ENCODE measurements at regions not wholly inside any gene's neighbourhood (a gene's known extent, or its start where the extent isn't known, plus 50 kb on each side); places are given as distances from the start of the nearest gene placed in this dataset.

- Histone ChIP-seq H3K9ac (no peak overlapping the region), H3K4me2 (no peak overlapping the region), H3K27ac (no peak overlapping the region), H4K20me1 (ENCODE audit: insufficient read depth) (no peaks in the 10 kb centered on the region), H2AFZ (ENCODE audit: low read depth) (no peak overlapping the region), H3K4me1 (ENCODE audit: low read depth, poor library complexity, severe bottlenecking) (no peaks in the 10 kb centered on the region), H3K27me3 (ENCODE audit: insufficient read depth, low read depth) (no peaks in the 10 kb centered on the region), H3K4me3 (IDR thresholded peaks at IDR 0.05; ENCODE audit: insufficient read depth, low read depth, low read length) (no peak overlapping the region), H3K36me3 (ENCODE audit: insufficient read depth) (no peaks in the 10 kb centered on the region), H3K79me2 (ENCODE audit: insufficient read depth, low read depth) (no peaks in the 10 kb centered on the region)
- TF ChIP-seq CTCF (conservative IDR thresholded peaks at IDR 0.05; ENCODE audit: low read depth, low read length): no peak
Observed at GRCh38 chr9:106795031-106795430, 67.9 kb upstream of the ZNF462 start.

GRCh38 chr9:106796771-106797170 lies 66.2 kb upstream of the ZNF462 start:
- H2AFZ ChIP-seq (ENCODE audit: low read depth): no peak overlapping the region
- no peaks in the 10 kb centered on the region for H3K79me2 ChIP-seq (ENCODE audit: insufficient read depth, low read depth)
- no peaks in the 10 kb centered on the region for H3K27me3 ChIP-seq (ENCODE audit: insufficient read depth, low read depth)
- H3K36me3 ChIP-seq (ENCODE audit: insufficient read depth): no peaks in the 10 kb centered on the region
- no peak overlapping the region for H3K4me2 ChIP-seq
- H3K4me3 ChIP-seq (IDR thresholded peaks at IDR 0.05; ENCODE audit: insufficient read depth, low read depth, low read length): no peak overlapping the region
- H4K20me1 ChIP-seq (ENCODE audit: insufficient read depth): no peaks in the 10 kb centered on the region
- no peak for TF ChIP-seq CTCF (conservative IDR thresholded peaks at IDR 0.05; ENCODE audit: low read depth, low read length)
- no peak overlapping the region for H3K9ac ChIP-seq
- H3K4me1 ChIP-seq (ENCODE audit: low read depth, poor library complexity, severe bottlenecking): no peaks in the 10 kb centered on the region
- H3K27ac ChIP-seq: no peak overlapping the region

GRCh38 chr9:106797299-106797698 lies 65.7 kb upstream of the ZNF462 start:
- Histone ChIP-seq H3K9ac (no peak overlapping the region), H3K4me3 (IDR thresholded peaks at IDR 0.05; ENCODE audit: insufficient read depth, low read depth, low read length) (no peak overlapping the region), H3K79me2 (ENCODE audit: insufficient read depth, low read depth) (no peaks in the 10 kb centered on the region), H3K27me3 (ENCODE audit: insufficient read depth, low read depth) (no peaks in the 10 kb centered on the region), H3K4me1 (ENCODE audit: low read depth, poor library complexity, severe bottlenecking) (no peaks in the 10 kb centered on the region), H3K4me2 (no peak overlapping the region), H3K36me3 (ENCODE audit: insufficient read depth) (no peaks in the 10 kb centered on the region), H4K20me1 (ENCODE audit: insufficient read depth) (no peaks in the 10 kb centered on the region), H3K27ac (no peak overlapping the region), H2AFZ (ENCODE audit: low read depth) (no peak overlapping the region)
- TF ChIP-seq CTCF (conservative IDR thresholded peaks at IDR 0.05; ENCODE audit: low read depth, low read length): no peak

- Histone ChIP-seq H3K4me3 (IDR thresholded peaks at IDR 0.05; ENCODE audit: insufficient read depth, low read depth, low read length) (no peak overlapping the region), H3K9ac (no peak overlapping the region), H3K27ac (no peak overlapping the region), H2AFZ (ENCODE audit: low read depth) (no peak overlapping the region), H3K4me1 (ENCODE audit: low read depth, poor library complexity, severe bottlenecking) (no peaks in the 10 kb centered on the region), H3K4me2 (no peak overlapping the region), H4K20me1 (ENCODE audit: insufficient read depth) (no peaks in the 10 kb centered on the region), H3K36me3 (ENCODE audit: insufficient read depth) (no peaks in the 10 kb centered on the region), H3K79me2 (ENCODE audit: insufficient read depth, low read depth) (no peaks in the 10 kb centered on the region), H3K27me3 (ENCODE audit: insufficient read depth, low read depth) (no peaks in the 10 kb centered on the region)
- TF ChIP-seq CTCF (conservative IDR thresholded peaks at IDR 0.05; ENCODE audit: low read depth, low read length): no peak
Observed at GRCh38 chr9:106798016-106798799, 64.8 kb upstream of the ZNF462 start.

Data from KMS-11 (cell line).